K562 (cell line): ENCODE measurements at regions not wholly inside any gene's neighbourhood (a gene's known extent, or its start where the extent isn't known, plus 50 kb on each side); places are given as distances from the start of the nearest gene placed in this dataset.

ENCODE experiments used
- ATAC-seq: fragments of 200-7000 bp; cut with Tn5 transposase; 3 replicates; pipeline ENCODE4 v1.9.1; 2020; ENCODE audit warnings: moderate library complexity
- BruUV-seq: library from RNA; stranded (reverse); fragments of 400-500 nt; replicated peaks from 2 replicates; lab custom pipeline; 2021; lab: Mats Ljungman, UMichigan
- CTCF ChIA-PET: fragments of 300-600 bp; formaldehyde crosslinking; extraction: SDS; loops from one replicate; lab custom pipeline; 2021; ENCODE audit warnings: low intra/inter-chr PET ratio; lab: Yijun Ruan, JAX
- POLR2A ChIA-PET: fragments of 300-600, 350-650 bp; sonication (Branson Sonifier 250); formaldehyde crosslinking; extraction: SDS; loops from one replicate; lab custom pipeline; 2021; ENCODE audit warnings: antibody characterized with exemption, inconsistent platforms; lab: Yijun Ruan, JAX
- DNase-seq, 4 experiments: peaks; one replicate each; pipeline versions ENCODE4 v3.0.0 to v3.0.0-alpha.2; 2011 to 2018; ENCODE audit warnings: low spot score in 3 of 4, mixed read lengths in 3 of 4; ENCODE audit errors: extremely low read depth in 1 of 4
- FAIRE-seq: peaks from 2 replicates; lab custom pipeline; 2011; peaks lifted over from hg19 to GRCh38; lab: Jason Lieb, UNC
- H2AFZ ChIP-seq: 2 replicates; pipeline ENCODE4 v1.6.0; 2011; ENCODE audit warnings: low read depth, low read length, control low read depth, inconsistent platforms
- H3K27ac ChIP-seq: fragments of 200-600 bp; 3 replicates; pipeline ENCODE4 v1.8.0; 2011; ENCODE audit warnings: low read depth, mild to moderate bottlenecking, control low read depth, inconsistent platforms, low read length, moderate library complexity, mixed read lengths; ENCODE audit errors: extremely low read depth
- H3K27me3 ChIP-seq, 2 experiments: fragments of 300-600 bp in 1 of 2; 2 replicates in 1 of 2; 3 replicates in 1 of 2; pipeline versions ENCODE4 v1.6.0 to v1.8.0; 2011; ENCODE audit warnings: inconsistent platforms in 2 of 2, low read length in 2 of 2, mild to moderate bottlenecking in 1 of 2, mixed read lengths in 1 of 2, moderate library complexity in 1 of 2; ENCODE audit not compliant: control insufficient read depth in 2 of 2, insufficient read depth in 2 of 2
- H3K36me3 ChIP-seq: fragments of 300-600 bp; 3 replicates; pipeline ENCODE4 v1.8.0; 2011; ENCODE audit warnings: mild to moderate bottlenecking, low read length, inconsistent platforms; ENCODE audit not compliant: control insufficient read depth, insufficient read depth
- H3K4me1 ChIP-seq, 2 experiments: fragments of 200-600 bp in 1 of 2; replicated peaks in 1 of 2; 2 replicates in 1 of 2; 3 replicates in 1 of 2; pipeline versions ENCODE4 v1.5.1 to v1.8.0; 2011; ENCODE audit warnings: inconsistent platforms in 2 of 2, low read length in 2 of 2, mild to moderate bottlenecking in 1 of 2, mixed read lengths in 1 of 2, moderate library complexity in 1 of 2; ENCODE audit not compliant: control insufficient read depth in 2 of 2, insufficient read depth in 2 of 2
- H3K4me2 ChIP-seq: 2 replicates; pipeline ENCODE4 v1.6.1; 2011; ENCODE audit warnings: low read length, control low read depth, inconsistent platforms, mixed read lengths; ENCODE audit not compliant: insufficient read depth
- H3K4me3 ChIP-seq: fragments of 200-600 bp; sonication (generic), shearing (Covaris generic); 2 replicates; pipeline ENCODE4 v1.5.1; 2016; ENCODE audit warnings: control low read depth, inconsistent platforms
- H3K79me2 ChIP-seq: fragments of 200-600 bp; 3 replicates; pipeline ENCODE4 v1.8.0; 2011; ENCODE audit warnings: low read length, inconsistent platforms; ENCODE audit not compliant: control insufficient read depth, insufficient read depth
- H3K9ac ChIP-seq, 2 experiments: 2 replicates each; pipeline versions ENCODE4 v1.6.0 to v1.6.1; 2011; ENCODE audit warnings: low read depth in 2 of 2, low read length in 2 of 2, control low read depth in 1 of 2, inconsistent platforms in 1 of 2, mild to moderate bottlenecking in 1 of 2, mixed read lengths in 1 of 2; ENCODE audit not compliant: insufficient read depth in 1 of 2
- H3K9me1 ChIP-seq: one replicate; pipeline ENCODE4 v1.6.0; 2011; ENCODE audit warnings: inconsistent platforms, mild to moderate bottlenecking, low read length, moderate library complexity; ENCODE audit not compliant: control insufficient read depth, insufficient read depth
- H3K9me3 ChIP-seq: replicated peaks from 2 replicates; pipeline ENCODE4 v1.5.1; 2011; ENCODE audit warnings: low read depth, low read length, inconsistent platforms; ENCODE audit not compliant: control insufficient read depth, insufficient read depth
- H4K20me1 ChIP-seq: replicated peaks from 2 replicates; pipeline ENCODE4 v1.6.1; 2011; ENCODE audit warnings: low read length, inconsistent platforms, mixed read lengths; ENCODE audit not compliant: control insufficient read depth, insufficient read depth
- FOXP1 ChIP-seq: sonication (generic); formaldehyde crosslinking; IDR thresholded peaks from 2 replicates; pipeline ENCODE4 v1.8.0; 2022; ENCODE audit warnings: mild to moderate bottlenecking, missing genetic modification reagents
- HMGN3 ChIP-seq: IDR thresholded peaks from 2 replicates; pipeline ENCODE4 v1.6.1; 2011; ENCODE audit warnings: borderline replicate concordance, low read depth, mild to moderate bottlenecking, mixed read lengths, low read length; ENCODE audit not compliant: insufficient read length; ENCODE audit errors: extremely low read depth
- ZNF318 ChIP-seq, 2 experiments: fragments of 450-650 bp; IDR thresholded peaks; 2 replicates each; pipeline ENCODE4 v1.6.1; 2016; ENCODE audit warnings: mild to moderate bottlenecking in 2 of 2, borderline replicate concordance in 1 of 2, low read depth in 1 of 2, moderate library complexity in 1 of 2
- WGBS: fragments of 100-300 bp; shearing (Covaris generic); methylation state at CpG from one replicate; pipeline ENCODE4 v1.1.6; 2016; ENCODE audit warnings: low coverage, mixed read lengths; ENCODE audit not compliant: insufficient coverage; ENCODE audit errors: missing lambda C conversion rate; 5-methylcytosine and 5-hydroxymethylcytosine counted together
- in situ Hi-C: fragments of 300-500 bp; cut with MboI; formaldehyde crosslinking; loops from 4 replicates; pipeline ENCODE4 v1.15.0; 2018; ENCODE audit warnings: inconsistent platforms, mixed read lengths
- intact Hi-C: fragments of 100-400 bp; cut with micrococcal nuclease; formaldehyde crosslinking; loops from 2 replicates; pipeline ENCODE4 v1.14.2; 2022

GRCh38 chr17:55617441-55617840, 105.2 kb downstream of the TMEM100 start:
- no TSS peak for BruUV-seq
- TF ChIP-seq HMGN3: no peak
- TF ChIP-seq ZNF318 (IDR thresholded peaks at IDR 0.05; ENCODE audit: borderline replicate concordance in 1 of 2, low read depth in 1 of 2): no peak
- TF ChIP-seq FOXP1: no peak
- no peaks in the 10 kb centered on the region for H3K79me2 ChIP-seq
- H3K4me1 ChIP-seq: no peaks in the 10 kb centered on the region
- DNase-seq (no peak), ATAC-seq (no peak), FAIRE-seq (no peak)
- intact Hi-C loops: no loop called here
- H3K27ac ChIP-seq: no peak overlapping the region
- POLR2A ChIA-PET: interaction anchor here (0.6 to 1.0 kb wide), 2 partner anchors 10 to 29 kb away, joined by 3 read pairs; no protein-coding TSS in a partner anchor
- H3K9ac ChIP-seq: no peak overlapping the region
- H3K9me3 ChIP-seq: no peaks in the 10 kb centered on the region
- H3K4me2 ChIP-seq: no peak overlapping the region
- H4K20me1 ChIP-seq: no peaks in the 10 kb centered on the region
- 9% methylated on average over 5 of the region's 5 CpGs for WGBS
- in situ Hi-C loops: no loop called here
- peaks cover 0 to 4% of the 10 kb centered on the region in 2 experiments; a peak in 1 of 5 replicates for H3K27me3 ChIP-seq
- no peak overlapping the region for H2AFZ ChIP-seq
- H3K9me1 ChIP-seq: no peaks in the 10 kb centered on the region
- H3K4me3 ChIP-seq: no peak overlapping the region
- H3K36me3 ChIP-seq: no peaks in the 10 kb centered on the region
- CTCF ChIA-PET: no interaction called here
